CD8-positive, alpha-beta memory T cell (primary cell): ENCODE measurements at regions not wholly inside any gene's neighbourhood (a gene's known extent, or its start where the extent isn't known, plus 50 kb on each side); places are given as distances from the start of the nearest gene placed in this dataset.
"Not testable (repeated sequence)": the region's sequence is repeated elsewhere in the genome, so short reads cannot be mapped to it uniquely, and the experiment has no call there.

ENCODE experiments used
- CTCF ChIA-PET: fragments of 350-600 bp; sonication (Branson Sonifier 250); formaldehyde crosslinking; loops from one replicate; lab custom pipeline; 2021; ENCODE audit warnings: antibody characterized with exemption; lab: Charles Lee
- POLR2A ChIA-PET: fragments of 350-600 bp; sonication (Branson Sonifier 250); formaldehyde crosslinking; loops from one replicate; lab custom pipeline; 2021; ENCODE audit warnings: antibody characterized with exemption; lab: Charles Lee
- DNase-seq, 5 donors: peaks; one replicate each; pipeline versions ENCODE4 v3.0.0 to v3.0.0-alpha.2; 2020 to 2022; ENCODE audit warnings: mixed read lengths in 1 of 5
- H3K27ac ChIP-seq: one replicate; pipeline ENCODE4 v1.7.0; 2013; ENCODE audit warnings: low read depth, mild to moderate bottlenecking, low read length, moderate library complexity
- H3K27me3 ChIP-seq: 2 replicates; pipeline ENCODE4 v1.7.0; 2013; ENCODE audit warnings: low read length, mild to moderate bottlenecking; ENCODE audit not compliant: insufficient read depth, poor library complexity, severe bottlenecking
- H3K36me3 ChIP-seq: 2 replicates; pipeline ENCODE4 v1.7.0; 2013; ENCODE audit warnings: mild to moderate bottlenecking, low read length, moderate library complexity; ENCODE audit not compliant: insufficient read depth
- H3K4me1 ChIP-seq: 2 replicates; pipeline ENCODE4 v1.7.0; 2013; ENCODE audit warnings: mild to moderate bottlenecking, low read length, moderate library complexity; ENCODE audit not compliant: insufficient read depth
- H3K4me3 ChIP-seq: 2 replicates; pipeline ENCODE4 v1.7.0; 2013; ENCODE audit warnings: mild to moderate bottlenecking, low read length
- H3K9me3 ChIP-seq: 2 replicates; pipeline ENCODE4 v1.7.0; 2013; ENCODE audit warnings: mild to moderate bottlenecking, low read length
- H3K27ac Mint-ChIP-seq, 8 donors: one replicate each; pipeline ENCODE4 v1.8.0; 2020 to 2021; ENCODE audit warnings: mixed read lengths in 8 of 8, mild to moderate bottlenecking in 6 of 8, inconsistent platforms in 3 of 8, moderate library complexity in 3 of 8
- H3K27me3 Mint-ChIP-seq, 2 donors: one replicate each; pipeline ENCODE4 v1.8.0; 2020 to 2021; ENCODE audit warnings: mixed read lengths in 2 of 2, mild to moderate bottlenecking in 1 of 2, moderate library complexity in 1 of 2
- H3K36me3 Mint-ChIP-seq, 3 donors: one replicate each; pipeline ENCODE4 v1.8.0; 2020 to 2021; ENCODE audit warnings: mixed read lengths in 3 of 3, inconsistent platforms in 1 of 3, mild to moderate bottlenecking in 1 of 3
- H3K4me1 Mint-ChIP-seq, 3 donors: one replicate each; pipeline ENCODE4 v1.8.0; 2020 to 2021; ENCODE audit warnings: mixed read lengths in 3 of 3, inconsistent platforms in 1 of 3, mild to moderate bottlenecking in 1 of 3
- H3K4me3 Mint-ChIP-seq, 7 donors: one replicate each; pipeline ENCODE4 v1.8.0; 2020 to 2021; ENCODE audit warnings: mixed read lengths in 7 of 7, mild to moderate bottlenecking in 6 of 7, moderate library complexity in 4 of 7, inconsistent platforms in 2 of 7
- H3K9me3 Mint-ChIP-seq, 5 donors: one replicate each; pipeline ENCODE4 v1.8.0; 2020 to 2022; ENCODE audit warnings: mixed read lengths in 5 of 5, mild to moderate bottlenecking in 3 of 5, moderate library complexity in 2 of 5, inconsistent platforms in 1 of 5

DNA sequence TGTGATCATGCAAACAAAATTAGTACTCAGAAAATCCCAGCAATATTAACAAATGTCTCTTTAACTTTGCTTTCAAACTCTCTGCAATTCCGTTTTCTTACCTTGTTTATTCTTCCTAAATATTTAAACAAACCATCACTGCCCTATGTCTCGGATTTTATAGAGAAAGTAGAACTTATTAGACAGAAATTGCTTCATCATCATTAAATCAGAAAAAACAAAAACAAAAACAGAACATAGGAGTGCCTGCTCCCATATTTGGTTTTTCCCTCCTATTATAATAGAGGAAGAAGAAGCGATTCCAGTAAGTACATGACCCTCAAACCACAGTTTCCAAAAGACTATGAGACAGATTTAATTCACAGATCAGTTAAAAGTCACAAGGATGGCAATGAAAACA lies 1228.0 kb downstream of the RPA4 start:
- no peaks in the 10 kb centered on the region for H3K4me1 Mint-ChIP-seq
- H3K27me3 ChIP-seq, result no peaks in the 10 kb centered on the region
- ChIA-PET CTCF (no interaction called here), POLR2A (no interaction called here)
- no peaks in the 10 kb centered on the region for H3K4me1 ChIP-seq
- H3K27me3 Mint-ChIP-seq, result peaks cover 0 to 2% of the 10 kb centered on the region in 2 donors
- H3K27ac ChIP-seq, result no peak overlapping the region
- no peak overlapping the region for H3K4me3 Mint-ChIP-seq
- no peaks in the 10 kb centered on the region for H3K36me3 ChIP-seq
- no peak overlapping the region for H3K27ac Mint-ChIP-seq
- no peaks in the 10 kb centered on the region for H3K36me3 Mint-ChIP-seq
- DNase-seq, result no peak
- peaks cover 0 to 2% (median 0%) of the 10 kb centered on the region in 5 donors for H3K9me3 Mint-ChIP-seq
- H3K9me3 ChIP-seq, result no peaks in the 10 kb centered on the region
- H3K4me3 ChIP-seq, result no peak overlapping the region

DNA sequence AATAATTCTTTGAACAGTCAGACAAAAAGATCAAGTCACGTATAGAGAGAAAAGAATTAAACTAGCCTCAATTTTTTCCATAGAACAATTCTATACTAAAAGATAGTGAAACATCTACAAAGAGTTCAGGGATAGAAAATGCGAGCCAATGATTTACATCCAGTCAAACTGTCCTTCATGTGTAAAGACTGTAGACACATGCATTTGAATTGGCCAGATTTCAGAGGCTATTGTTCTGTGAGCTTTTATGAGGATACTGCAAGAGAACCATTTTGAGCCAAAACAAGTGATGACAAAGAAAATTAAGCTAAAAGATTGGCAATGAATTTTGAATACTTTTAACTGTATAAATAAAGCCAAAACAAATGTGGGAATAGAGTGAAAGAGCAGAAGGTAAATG lies 1230.3 kb downstream of the RPA4 start:
- Histone ChIP-seq H3K36me3 (no peaks in the 10 kb centered on the region), H3K9me3 (no peaks in the 10 kb centered on the region), H3K4me1 (no peaks in the 10 kb centered on the region), H3K27ac (no peak overlapping the region), H3K27me3 (no peaks in the 10 kb centered on the region), H3K4me3 (no peak overlapping the region)
- no peak overlapping the region for H3K4me3 Mint-ChIP-seq
- H3K36me3 Mint-ChIP-seq, result no peaks in the 10 kb centered on the region
- peaks cover 0 to 2% of the 10 kb centered on the region in 2 donors for H3K27me3 Mint-ChIP-seq
- peaks cover 0 to 4% (median 2%) of the 10 kb centered on the region in 5 donors for H3K9me3 Mint-ChIP-seq
- POLR2A ChIA-PET, result no interaction called here
- no peaks in the 10 kb centered on the region for H3K4me1 Mint-ChIP-seq
- no peak overlapping the region for H3K27ac Mint-ChIP-seq
- no peak for DNase-seq
- CTCF ChIA-PET, result no interaction called here

DNA sequence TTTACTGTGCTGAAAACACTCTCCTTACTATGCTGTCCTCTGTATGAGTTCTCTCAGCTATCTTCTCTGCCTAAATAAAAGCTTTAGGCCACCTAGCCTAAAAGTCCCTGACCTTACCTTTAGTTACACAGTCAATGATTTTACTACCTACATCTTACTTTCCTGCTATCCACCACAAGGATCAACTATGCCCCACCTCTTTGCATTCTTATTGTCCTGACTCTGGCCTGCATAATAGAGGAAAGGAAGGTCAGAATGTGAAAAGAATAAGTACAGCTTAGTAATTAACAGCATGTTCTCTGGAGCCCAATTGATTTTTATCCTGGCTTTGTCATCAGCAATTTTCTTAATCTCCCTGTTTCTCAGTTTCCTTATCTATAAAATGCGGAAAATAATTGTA lies 1257.8 kb downstream of the RPA4 start:
- Histone ChIP-seq H3K27me3 (no peaks in the 10 kb centered on the region), H3K27ac (no peak overlapping the region), H3K9me3 (no peaks in the 10 kb centered on the region), H3K4me1 (no peaks in the 10 kb centered on the region), H3K36me3 (no peaks in the 10 kb centered on the region), H3K4me3 (no peak overlapping the region)
- H3K27ac Mint-ChIP-seq, result no peak overlapping the region
- ChIA-PET CTCF (no interaction called here), POLR2A (no interaction called here)
- H3K9me3 Mint-ChIP-seq, result peaks cover 0 to 3% (median 0%) of the 10 kb centered on the region in 5 donors
- no peaks in the 10 kb centered on the region for H3K36me3 Mint-ChIP-seq
- peaks cover 0 to 3% of the 10 kb centered on the region in 2 donors for H3K27me3 Mint-ChIP-seq
- H3K4me3 Mint-ChIP-seq, result no peak overlapping the region
- DNase-seq, result no peak
- H3K4me1 Mint-ChIP-seq, result no peaks in the 10 kb centered on the region

GRCh38 chrX:98191003-98191402 lies 1307.3 kb downstream of the RPA4 start:
- no peak overlapping the region for H3K27ac ChIP-seq
- H3K4me1 ChIP-seq, result no peaks in the 10 kb centered on the region
- no peaks in the 10 kb centered on the region for H3K36me3 Mint-ChIP-seq
- no peak overlapping the region for H3K4me3 Mint-ChIP-seq
- H3K27me3 ChIP-seq, result no peaks in the 10 kb centered on the region
- CTCF ChIA-PET, result no interaction called here
- no peaks in the 10 kb centered on the region for H3K27me3 Mint-ChIP-seq
- H3K27ac Mint-ChIP-seq, result no peak overlapping the region
- no peak overlapping the region for H3K4me3 ChIP-seq
- H3K9me3 ChIP-seq, result no peaks in the 10 kb centered on the region
- H3K9me3 Mint-ChIP-seq, result no peaks in the 10 kb centered on the region
- H3K36me3 ChIP-seq, result no peaks in the 10 kb centered on the region
- no peaks in the 10 kb centered on the region for H3K4me1 Mint-ChIP-seq
- POLR2A ChIA-PET, result no interaction called here
- no peak for DNase-seq

DNA sequence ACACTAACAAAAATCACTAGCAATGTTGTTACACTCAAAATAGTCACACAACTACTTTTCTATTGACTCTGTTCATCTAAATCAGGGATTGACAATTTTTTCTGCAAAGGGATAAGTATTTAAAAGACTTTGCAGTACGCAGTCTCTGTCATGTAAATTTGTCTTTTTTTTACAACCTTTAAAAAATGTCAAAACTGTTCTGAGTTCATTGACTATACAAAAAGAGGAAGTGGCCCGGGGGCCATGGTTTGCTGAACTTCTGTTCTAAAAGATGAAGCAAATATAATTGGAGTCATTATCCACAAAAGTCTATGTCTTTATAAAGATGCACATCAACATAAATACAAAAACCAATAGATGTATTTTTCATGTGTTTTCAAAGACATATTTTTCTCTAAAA lies 1310.3 kb downstream of the RPA4 start:
- Histone ChIP-seq H3K36me3 (no peaks in the 10 kb centered on the region), H3K27ac (no peak overlapping the region)
- H3K4me3 Mint-ChIP-seq, result no peak overlapping the region

DNA sequence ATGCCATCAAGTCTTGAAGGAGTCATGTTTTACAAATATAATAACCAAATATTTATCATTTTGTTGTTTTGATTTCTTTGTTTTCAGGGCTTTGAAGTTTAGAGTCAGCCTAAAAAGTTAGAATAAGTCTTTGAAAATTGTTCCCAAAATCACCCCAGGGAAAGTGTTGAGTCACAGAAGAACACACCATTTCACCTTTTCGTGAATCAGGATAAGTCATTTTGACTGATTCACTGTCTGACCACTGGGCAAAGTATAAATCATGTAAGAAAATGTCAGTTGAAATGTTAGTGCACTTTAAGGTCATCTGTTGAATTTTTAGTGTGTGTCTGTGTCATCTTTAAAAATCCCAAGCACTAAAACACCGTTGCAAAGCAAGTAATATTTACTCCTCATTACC lies 1320.1 kb downstream of the RPA4 start:
- no peaks in the 10 kb centered on the region for H3K4me1 ChIP-seq
- Mint-ChIP-seq H3K36me3 (no peaks in the 10 kb centered on the region), H3K4me3 (no peak overlapping the region), H3K27me3 (peaks cover 0 to 3% of the 10 kb centered on the region in 2 donors), H3K27ac (no peak overlapping the region), H3K4me1 (no peaks in the 10 kb centered on the region), H3K9me3 (peaks cover 0 to 12% (median 2%) of the 10 kb centered on the region in 5 donors)
- no peaks in the 10 kb centered on the region for H3K9me3 ChIP-seq
- POLR2A ChIA-PET, result no interaction called here
- no peak overlapping the region for H3K27ac ChIP-seq
- CTCF ChIA-PET, result no interaction called here
- DNase-seq, result no peak
- no peaks in the 10 kb centered on the region for H3K36me3 ChIP-seq
- no peaks in the 10 kb centered on the region for H3K27me3 ChIP-seq
- no peak overlapping the region for H3K4me3 ChIP-seq

More for the DNA sequence above, 1310.3 kb downstream of the RPA4 start:
- Mint-ChIP-seq H3K4me1 (no peaks in the 10 kb centered on the region), H3K27ac (no peak overlapping the region), H3K9me3 (no peaks in the 10 kb centered on the region), H3K36me3 (no peaks in the 10 kb centered on the region), H3K27me3 (no peaks in the 10 kb centered on the region)
- ChIA-PET POLR2A (no interaction called here), CTCF (no interaction called here)
- Histone ChIP-seq H3K9me3 (no peaks in the 10 kb centered on the region), H3K4me3 (no peak overlapping the region), H3K4me1 (no peaks in the 10 kb centered on the region), H3K27me3 (no peaks in the 10 kb centered on the region)
- no peak for DNase-seq

DNA sequence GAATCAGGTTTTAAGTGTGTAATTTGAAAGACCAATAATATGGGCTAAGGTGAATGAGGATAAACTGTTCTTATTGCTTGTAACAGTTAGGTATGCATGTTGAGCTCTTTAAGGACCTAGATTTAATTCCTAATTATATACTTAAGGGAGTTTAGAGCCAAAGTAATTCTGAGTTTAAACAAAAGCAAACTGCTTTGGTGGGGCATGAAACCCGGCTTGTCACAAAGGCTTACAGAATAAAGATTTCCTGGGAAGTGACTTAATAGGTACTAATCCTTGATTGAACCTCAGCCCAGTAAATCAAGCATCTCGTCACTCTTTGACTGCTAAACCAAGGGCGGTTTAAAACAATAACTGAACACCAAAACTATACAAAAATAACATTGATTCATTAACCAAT lies 1324.2 kb downstream of the RPA4 start:
- no peaks in the 10 kb centered on the region for H3K36me3 Mint-ChIP-seq
- no peaks in the 10 kb centered on the region for H3K9me3 ChIP-seq
- no peak for DNase-seq
- no peaks in the 10 kb centered on the region for H3K36me3 ChIP-seq
- no peaks in the 10 kb centered on the region for H3K4me1 ChIP-seq
- no peak overlapping the region for H3K27ac Mint-ChIP-seq
- H3K4me3 ChIP-seq, result no peak overlapping the region
- ChIA-PET CTCF (no interaction called here), POLR2A (no interaction called here)
- no peaks in the 10 kb centered on the region for H3K4me1 Mint-ChIP-seq
- H3K4me3 Mint-ChIP-seq, result no peak overlapping the region
- H3K27ac ChIP-seq, result no peak overlapping the region
- peaks cover 3 to 10% (median 5%) of the 10 kb centered on the region in 5 donors for H3K9me3 Mint-ChIP-seq
- H3K27me3 ChIP-seq, result no peaks in the 10 kb centered on the region
- H3K27me3 Mint-ChIP-seq, result peaks cover 0 to 4% of the 10 kb centered on the region in 2 donors

DNA sequence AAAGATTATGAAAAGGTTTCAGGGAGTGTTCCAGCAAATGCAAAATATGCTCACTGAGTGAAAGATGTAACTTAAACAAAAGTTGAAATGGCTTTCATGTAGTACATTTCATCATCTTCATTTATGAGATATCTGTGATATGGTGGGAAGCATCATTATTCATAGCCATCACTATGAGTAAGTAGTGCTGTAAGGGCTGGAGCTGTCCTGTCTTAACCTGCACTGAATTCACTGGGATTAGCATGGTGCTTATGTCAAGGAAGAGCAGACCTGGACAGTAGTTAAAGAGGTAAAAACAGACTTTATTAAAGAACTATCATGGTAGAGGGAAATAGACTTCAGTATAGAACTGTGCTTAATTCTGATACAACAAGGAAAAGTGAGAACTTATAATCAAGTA lies 1347.3 kb downstream of the RPA4 start:
- ChIA-PET CTCF (no interaction called here), POLR2A (no interaction called here)
- Histone ChIP-seq H3K9me3 (no peaks in the 10 kb centered on the region), H3K27me3 (no peaks in the 10 kb centered on the region), H3K4me1 (no peaks in the 10 kb centered on the region), H3K4me3 (no peak overlapping the region), H3K27ac (no peak overlapping the region), H3K36me3 (no peaks in the 10 kb centered on the region)
- Mint-ChIP-seq H3K27me3 (no peaks in the 10 kb centered on the region), H3K4me3 (no peak overlapping the region), H3K36me3 (no peaks in the 10 kb centered on the region), H3K27ac (no peak overlapping the region), H3K9me3 (peaks cover 0 to 9% (median 2%) of the 10 kb centered on the region in 5 donors), H3K4me1 (no peaks in the 10 kb centered on the region)
- DNase-seq, result no peak

GRCh38 chrX:98240061-98240460 lies 1356.4 kb downstream of the RPA4 start:
- H3K27ac ChIP-seq, H3K9me3 Mint-ChIP-seq, H3K27me3 Mint-ChIP-seq, H3K4me1 ChIP-seq, POLR2A ChIA-PET, H3K27ac Mint-ChIP-seq, H3K36me3 Mint-ChIP-seq, DNase-seq, CTCF ChIA-PET, H3K36me3 ChIP-seq, H3K9me3 ChIP-seq, H3K4me3 Mint-ChIP-seq, H3K27me3 ChIP-seq, H3K4me3 ChIP-seq, H3K4me1 Mint-ChIP-seq: not testable (repeated sequence)
